BLaER1 (cell line): ENCODE measurements at regions not wholly inside any gene's neighbourhood (a gene's known extent, or its start where the extent isn't known, plus 50 kb on each side); places are given as distances from the start of the nearest gene placed in this dataset.

Experiments
- H3K27ac ChIP-seq: shearing (Covaris generic); formaldehyde crosslinking; 2 replicates; pipeline ENCODE4 v1.8.1; 2022
- H3K27me3 ChIP-seq: shearing (Covaris generic); formaldehyde crosslinking; 2 replicates; pipeline ENCODE4 v1.8.1; 2022
- H3K36me3 ChIP-seq: shearing (Covaris generic); formaldehyde crosslinking; 2 replicates; pipeline ENCODE4 v1.8.1; 2022
- H3K4me1 ChIP-seq: shearing (Covaris generic); formaldehyde crosslinking; 2 replicates; pipeline ENCODE4 v1.8.1; 2022
- H3K4me2 ChIP-seq: shearing (Covaris generic); formaldehyde crosslinking; 2 replicates; pipeline ENCODE4 v1.8.1; 2022
- H3K4me3 ChIP-seq: shearing (Covaris generic); formaldehyde crosslinking; 2 replicates; pipeline ENCODE4 v1.8.1; 2022
- H3K9ac ChIP-seq: shearing (Covaris generic); formaldehyde crosslinking; 2 replicates; pipeline ENCODE4 v1.8.1; 2022
- H3K9me3 ChIP-seq: shearing (Covaris generic); formaldehyde crosslinking; 2 replicates; pipeline ENCODE4 v1.8.1; 2022
- H4K20me1 ChIP-seq: shearing (Covaris generic); formaldehyde crosslinking; 2 replicates; pipeline ENCODE4 v1.8.1; 2022
- Cebpa-rat ChIP-seq: shearing (Covaris generic); IDR thresholded peaks from 2 replicates; pipeline ENCODE4 v1.8.1; 2022

GRCh38 chr2:75260946-75261345, 61.6 kb upstream of the TACR1 start:
- Histone ChIP-seq H3K36me3 (no peaks in the 10 kb centered on the region), H3K4me3 (no peak overlapping the region), H3K27me3 (no peaks in the 10 kb centered on the region), H3K4me2 (no peak overlapping the region), H3K27ac (no peak overlapping the region), H3K9me3 (peaks cover 28% of the 10 kb centered on the region), H3K4me1 (no peaks in the 10 kb centered on the region), H4K20me1 (no peaks in the 10 kb centered on the region), H3K9ac (no peak overlapping the region)
- TF ChIP-seq Cebpa-rat: no peak

- Histone ChIP-seq H3K27ac (no peak overlapping the region), H3K4me1 (no peaks in the 10 kb centered on the region), H4K20me1 (no peaks in the 10 kb centered on the region), H3K9me3 (peaks cover 24% of the 10 kb centered on the region), H3K4me2 (no peak overlapping the region), H3K36me3 (no peaks in the 10 kb centered on the region), H3K27me3 (no peaks in the 10 kb centered on the region), H3K4me3 (no peak overlapping the region), H3K9ac (no peak overlapping the region)
- no peak for TF ChIP-seq Cebpa-rat
These were observed 59.3 kb upstream of the TACR1 start for GRCh38 chr2:75258620-75259019.

GRCh38 chr2:75256485-75256884, 57.2 kb upstream of the TACR1 start:
- Histone ChIP-seq H3K9ac (no peak overlapping the region), H3K4me1 (no peaks in the 10 kb centered on the region), H3K27ac (no peak overlapping the region), H3K27me3 (no peaks in the 10 kb centered on the region), H3K4me3 (no peak overlapping the region), H3K36me3 (no peaks in the 10 kb centered on the region), H4K20me1 (no peaks in the 10 kb centered on the region), H3K4me2 (no peak overlapping the region), H3K9me3 (peaks cover 24% of the 10 kb centered on the region)
- TF ChIP-seq Cebpa-rat: no peak

GRCh38 chr2:75253526-75253925, 54.2 kb upstream of the TACR1 start:
- H3K27me3 ChIP-seq: no peaks in the 10 kb centered on the region
- H3K9ac ChIP-seq: no peak overlapping the region
- H3K9me3 ChIP-seq: peaks cover 24% of the 10 kb centered on the region
- TF ChIP-seq Cebpa-rat: no peak
- no peaks in the 10 kb centered on the region for H3K4me1 ChIP-seq
- H3K27ac ChIP-seq: no peak overlapping the region
- H3K4me3 ChIP-seq: no peak overlapping the region
- no peaks in the 10 kb centered on the region for H4K20me1 ChIP-seq
- H3K36me3 ChIP-seq: no peaks in the 10 kb centered on the region
- no peak overlapping the region for H3K4me2 ChIP-seq

GRCh38 chr2:75251896-75252295, 52.6 kb upstream of the TACR1 start:
- Histone ChIP-seq H3K4me2 (no peak overlapping the region), H4K20me1 (no peaks in the 10 kb centered on the region), H3K9ac (no peak overlapping the region), H3K4me3 (no peak overlapping the region), H3K9me3 (peaks cover 23% of the 10 kb centered on the region), H3K36me3 (no peaks in the 10 kb centered on the region), H3K4me1 (no peaks in the 10 kb centered on the region), H3K27ac (no peak overlapping the region), H3K27me3 (no peaks in the 10 kb centered on the region)
- TF ChIP-seq Cebpa-rat: no peak
